ENCODE measurements at regions not wholly inside any gene's neighbourhood (a gene's known extent, or its start where the extent isn't known, plus 50 kb on each side); places are given as distances from the start of the nearest gene placed in this dataset.

DNA sequence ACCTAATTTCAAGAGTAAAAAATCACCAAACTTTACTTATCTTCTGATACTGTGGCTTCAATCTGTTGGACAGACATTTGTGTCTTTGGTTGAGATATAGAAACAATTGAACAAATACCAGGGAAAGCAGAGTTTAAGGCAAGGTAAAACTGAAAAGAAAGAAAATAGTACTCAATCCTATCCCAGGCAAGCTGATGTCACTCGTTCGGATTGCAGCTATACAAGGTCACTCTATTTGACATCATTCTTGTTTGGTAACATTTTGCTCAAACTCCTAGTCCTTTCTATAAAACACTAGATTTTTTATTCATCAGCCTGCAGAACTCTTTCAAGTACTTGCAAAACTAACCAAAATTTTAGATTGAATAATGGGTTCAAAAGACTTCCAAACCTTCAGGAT is 91.9 kb upstream of the ANKRD55 start:
- Mint-ChIP-seq H3K4me3 (no peak overlapping the region), H3K4me1 (peaks cover 37 to 45% (median 37%) of the 10 kb centered on the region in 3 donors), H3K36me3 (no peaks in the 10 kb centered on the region), H3K27ac (no peak overlapping the region), H3K27me3 (peaks cover 0 to 4% of the 10 kb centered on the region in 2 donors), H3K9me3 (no peaks in the 10 kb centered on the region)
- H3K4me1 ChIP-seq (ENCODE audit: insufficient read depth, low read length), result peaks cover 44% of the 10 kb centered on the region
- no peak for DNase-seq
- H3K36me3 ChIP-seq (ENCODE audit: insufficient read depth, low read length), result no peaks in the 10 kb centered on the region
- POLR2A ChIA-PET, result no interaction called here
- no peak overlapping the region for H3K27ac ChIP-seq (ENCODE audit: low read depth, low read length)
- no peaks in the 10 kb centered on the region for H3K9me3 ChIP-seq (ENCODE audit: low read length)
- CTCF ChIA-PET, result interaction anchor here (1.2 kb wide), 1 partner anchor 12 kb away, joined by 3 read pairs; no protein-coding TSS in a partner anchor
- H3K4me3 ChIP-seq (ENCODE audit: low read length), result no peak overlapping the region
- no peaks in the 10 kb centered on the region for H3K27me3 ChIP-seq (ENCODE audit: insufficient read depth, low read length, poor library complexity, severe bottlenecking)

DNA sequence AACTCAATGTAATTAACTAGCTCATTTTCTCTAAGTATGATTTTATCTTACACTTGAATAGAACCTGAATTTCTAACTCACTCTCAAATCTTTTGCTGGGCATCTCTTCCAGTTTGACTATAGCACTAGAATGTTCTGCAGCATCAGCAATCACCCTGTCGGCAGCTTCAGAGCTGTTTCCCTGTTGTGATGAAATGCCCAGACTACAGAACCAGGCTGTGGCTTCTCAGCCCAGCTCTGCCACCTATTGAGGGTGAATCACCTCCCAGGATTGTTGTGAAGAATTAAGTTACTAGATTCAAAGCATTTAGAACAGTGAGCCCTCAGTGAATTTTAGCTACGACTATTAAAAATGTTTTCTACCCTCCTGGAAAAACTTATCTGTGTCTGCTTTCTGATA is 90.4 kb upstream of the ANKRD55 start:
- H3K36me3 Mint-ChIP-seq, result no peaks in the 10 kb centered on the region
- no peaks in the 10 kb centered on the region for H3K27me3 ChIP-seq (ENCODE audit: insufficient read depth, low read length, poor library complexity, severe bottlenecking)
- H3K4me1 ChIP-seq (ENCODE audit: insufficient read depth, low read length), result peaks cover 29% of the 10 kb centered on the region
- H3K9me3 ChIP-seq (ENCODE audit: low read length), result no peaks in the 10 kb centered on the region
- no peak for DNase-seq
- ChIA-PET CTCF (no interaction called here), POLR2A (no interaction called here)
- no peaks in the 10 kb centered on the region for H3K9me3 Mint-ChIP-seq
- H3K4me1 Mint-ChIP-seq, result peaks cover 22 to 29% (median 22%) of the 10 kb centered on the region in 3 donors
- no peak overlapping the region for H3K4me3 ChIP-seq (ENCODE audit: low read length)
- H3K27me3 Mint-ChIP-seq, result peaks cover 0 to 4% of the 10 kb centered on the region in 2 donors
- no peaks in the 10 kb centered on the region for H3K36me3 ChIP-seq (ENCODE audit: insufficient read depth, low read length)
- peak overlapping the region in 2 of 8 donors; percentile 70 to 74 for H3K27ac Mint-ChIP-seq
- H3K4me3 Mint-ChIP-seq, result no peak overlapping the region
- no peak overlapping the region for H3K27ac ChIP-seq (ENCODE audit: low read depth, low read length)

DNA sequence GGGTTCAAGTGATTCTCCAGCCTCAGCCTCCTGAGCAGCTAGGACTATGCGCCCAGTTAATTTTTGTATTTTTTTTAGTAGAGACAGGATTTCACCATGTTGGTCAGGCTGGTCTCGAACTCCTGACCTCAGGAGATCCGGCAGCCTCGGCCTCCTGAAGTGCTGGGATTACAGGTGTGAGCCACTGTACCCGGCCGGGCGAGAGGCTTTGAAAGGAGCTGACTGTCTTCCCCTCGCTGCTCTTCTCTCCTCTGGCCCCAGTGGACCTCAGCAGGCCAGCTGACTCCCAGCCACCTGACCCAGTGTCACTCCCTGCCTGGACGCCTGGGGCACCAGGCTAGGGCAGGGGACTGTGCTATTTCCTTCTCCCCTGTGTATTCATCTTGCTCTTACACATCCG is 89.5 kb upstream of the ANKRD55 start:
- Mint-ChIP-seq H3K4me1 (peaks cover 12 to 20% (median 13%) of the 10 kb centered on the region in 3 donors), H3K9me3 (no peaks in the 10 kb centered on the region), H3K27me3 (peaks cover 0 to 4% of the 10 kb centered on the region in 2 donors), H3K36me3 (no peaks in the 10 kb centered on the region), H3K4me3 (no peak overlapping the region), H3K27ac (no peak overlapping the region)
- Histone ChIP-seq H3K27me3 (ENCODE audit: insufficient read depth, low read length, poor library complexity, severe bottlenecking) (no peaks in the 10 kb centered on the region), H3K9me3 (ENCODE audit: low read length) (no peaks in the 10 kb centered on the region), H3K4me1 (ENCODE audit: insufficient read depth, low read length) (peaks cover 20% of the 10 kb centered on the region), H3K4me3 (ENCODE audit: low read length) (no peak overlapping the region), H3K27ac (ENCODE audit: low read depth, low read length) (no peak overlapping the region), H3K36me3 (ENCODE audit: insufficient read depth, low read length) (no peaks in the 10 kb centered on the region)
- ChIA-PET CTCF (no interaction called here), POLR2A (no interaction called here)
- DNase-seq, result no peak

DNA sequence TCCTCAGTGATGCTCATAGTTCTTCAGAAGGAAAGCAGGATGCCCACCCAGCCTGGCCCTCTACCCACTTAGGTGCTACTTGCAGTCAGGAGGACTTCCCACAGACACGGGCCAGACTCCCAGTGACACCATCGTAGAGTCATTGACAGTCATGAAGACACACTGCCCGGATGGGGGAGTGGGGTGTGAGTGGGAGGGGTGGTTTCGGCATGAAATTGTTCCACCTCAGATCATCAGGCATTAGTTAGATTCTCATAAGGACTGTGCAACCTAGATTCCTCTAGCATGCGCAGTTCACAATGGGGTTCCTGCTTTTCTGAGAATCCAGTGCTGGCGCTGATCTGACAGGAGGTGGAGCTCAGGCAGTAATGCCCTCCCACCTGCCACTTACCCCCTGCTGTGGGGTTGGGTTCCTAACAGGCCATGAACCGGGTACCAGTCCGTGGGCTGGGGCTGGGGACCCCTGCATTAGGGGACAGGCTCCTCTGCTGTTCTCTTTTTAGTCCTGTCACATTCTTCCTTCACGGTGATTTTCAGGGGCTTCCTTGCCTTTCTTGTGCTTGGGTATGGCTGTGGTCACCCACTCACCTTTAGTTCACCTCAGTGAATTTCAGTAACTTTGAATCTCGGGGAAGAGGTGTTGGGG is 88.2 kb upstream of the ANKRD55 start:
- no peaks in the 10 kb centered on the region for H3K9me3 Mint-ChIP-seq
- peaks cover 12% of the 10 kb centered on the region for H3K4me1 ChIP-seq (ENCODE audit: insufficient read depth, low read length)
- no peak overlapping the region for H3K4me3 Mint-ChIP-seq
- no peak overlapping the region for H3K27ac ChIP-seq (ENCODE audit: low read depth, low read length)
- H3K27me3 ChIP-seq (ENCODE audit: insufficient read depth, low read length, poor library complexity, severe bottlenecking), result no peaks in the 10 kb centered on the region
- H3K4me1 Mint-ChIP-seq, result peaks cover 5 to 16% (median 7%) of the 10 kb centered on the region in 3 donors
- H3K4me3 ChIP-seq (ENCODE audit: low read length), result no peak overlapping the region
- CTCF ChIA-PET, result no interaction called here
- DNase-seq, result no peak
- H3K9me3 ChIP-seq (ENCODE audit: low read length), result no peaks in the 10 kb centered on the region
- no peaks in the 10 kb centered on the region for H3K36me3 Mint-ChIP-seq
- H3K36me3 ChIP-seq (ENCODE audit: insufficient read depth, low read length), result no peaks in the 10 kb centered on the region
- peak overlapping the region in 1 of 8 donors; percentile 61 for H3K27ac Mint-ChIP-seq
- POLR2A ChIA-PET, result no interaction called here
- peaks cover 0 to 4% of the 10 kb centered on the region in 2 donors for H3K27me3 Mint-ChIP-seq

GRCh38 chr5:56320686-56321085 is 87.6 kb upstream of the ANKRD55 start:
- H3K4me1 Mint-ChIP-seq, result peaks cover 2 to 10% (median 4%) of the 10 kb centered on the region in 3 donors
- Histone ChIP-seq H3K9me3 (ENCODE audit: low read length) (no peaks in the 10 kb centered on the region), H3K27me3 (ENCODE audit: insufficient read depth, low read length, poor library complexity, severe bottlenecking) (no peaks in the 10 kb centered on the region), H3K27ac (ENCODE audit: low read depth, low read length) (no peak overlapping the region), H3K36me3 (ENCODE audit: insufficient read depth, low read length) (no peaks in the 10 kb centered on the region), H3K4me3 (ENCODE audit: low read length) (no peak overlapping the region), H3K4me1 (ENCODE audit: insufficient read depth, low read length) (peaks cover 11% of the 10 kb centered on the region)
- DNase-seq, result no peak
- peaks cover 0 to 3% of the 10 kb centered on the region in 2 donors for H3K27me3 Mint-ChIP-seq
- ChIA-PET CTCF (no interaction called here), POLR2A (no interaction called here)
- no peaks in the 10 kb centered on the region for H3K36me3 Mint-ChIP-seq
- H3K27ac Mint-ChIP-seq, result no peak overlapping the region
- no peaks in the 10 kb centered on the region for H3K9me3 Mint-ChIP-seq
- no peak overlapping the region for H3K4me3 Mint-ChIP-seq

DNA sequence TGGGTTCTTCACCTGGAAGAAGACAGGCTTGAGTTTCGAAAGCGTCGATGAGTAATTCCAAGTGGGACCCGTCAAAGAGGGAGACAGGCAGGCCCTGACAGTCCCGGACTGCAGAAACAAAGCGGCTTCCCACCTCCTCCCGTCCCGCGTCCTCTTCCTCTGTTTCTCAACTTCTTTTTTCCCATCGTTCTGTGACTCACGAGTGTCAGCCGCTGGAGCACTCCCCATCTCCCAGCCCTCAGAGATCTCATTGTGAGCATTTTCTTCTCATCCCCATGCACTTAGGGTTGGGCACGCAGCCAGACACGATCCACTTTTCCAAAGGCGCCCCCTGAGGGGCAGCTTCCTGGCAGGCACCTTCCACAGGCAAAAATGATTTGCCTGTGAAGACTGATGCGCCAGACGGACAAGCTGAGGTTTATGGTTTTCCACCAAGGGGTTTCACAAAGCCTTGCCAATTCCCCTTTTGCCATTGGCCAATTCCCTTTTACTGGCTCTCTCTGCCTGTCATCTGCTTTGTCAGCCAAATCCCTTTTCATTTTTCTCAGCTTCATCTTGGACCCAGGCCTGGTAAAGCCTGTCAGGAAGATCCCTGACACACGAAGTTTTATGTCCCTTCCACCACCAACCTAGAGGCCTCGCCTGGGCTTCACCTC is 86.5 kb upstream of the ANKRD55 start:
- CTCF ChIA-PET, result no interaction called here

DNA sequence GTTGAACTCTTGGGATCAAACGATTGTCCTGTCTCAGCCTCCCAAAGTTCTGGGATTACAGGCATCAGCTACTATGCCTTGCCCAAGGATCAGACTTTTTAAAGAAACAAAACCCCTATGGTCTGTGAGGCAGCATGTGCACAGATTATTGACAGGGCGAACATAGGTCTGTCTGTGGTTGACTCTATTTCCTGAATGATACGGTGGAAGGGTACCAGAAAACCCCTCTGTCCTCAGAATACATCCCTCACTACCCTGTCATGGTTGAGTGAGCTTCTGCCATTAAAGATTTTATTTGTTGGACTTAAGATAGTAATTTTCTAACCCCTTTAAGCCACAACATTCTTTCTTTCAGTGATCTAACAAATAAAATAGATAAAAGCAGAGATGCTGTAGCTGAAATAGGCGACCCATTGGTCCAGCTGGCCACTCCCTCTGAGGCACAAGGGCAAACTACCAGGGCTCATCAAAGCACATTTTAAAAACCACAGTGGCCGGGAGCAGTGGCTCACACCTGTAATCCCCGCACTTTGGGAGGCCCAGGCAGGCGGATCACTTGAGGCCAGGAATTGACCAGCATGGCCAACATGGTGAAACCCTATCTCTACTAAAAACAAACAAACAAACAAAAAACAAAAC is 84.9 kb upstream of the ANKRD55 start:
- Mint-ChIP-seq H3K4me3 (no peak overlapping the region), H3K9me3 (no peaks in the 10 kb centered on the region), H3K27me3 (no peaks in the 10 kb centered on the region), H3K36me3 (no peaks in the 10 kb centered on the region), H3K4me1 (peaks cover 2 to 7% (median 4%) of the 10 kb centered on the region in 3 donors), H3K27ac (no peak overlapping the region)
- Histone ChIP-seq H3K4me1 (ENCODE audit: insufficient read depth, low read length) (peaks cover 10% of the 10 kb centered on the region), H3K9me3 (ENCODE audit: low read length) (no peaks in the 10 kb centered on the region), H3K4me3 (ENCODE audit: low read length) (no peak overlapping the region), H3K27me3 (ENCODE audit: insufficient read depth, low read length, poor library complexity, severe bottlenecking) (no peaks in the 10 kb centered on the region), H3K27ac (ENCODE audit: low read depth, low read length) (no peak overlapping the region), H3K36me3 (ENCODE audit: insufficient read depth, low read length) (no peaks in the 10 kb centered on the region)
- ChIA-PET CTCF (no interaction called here), POLR2A (no interaction called here)
- DNase-seq, result no peak

More for the DNA sequence above, 86.5 kb upstream of the ANKRD55 start:
- Histone ChIP-seq H3K36me3 (ENCODE audit: insufficient read depth, low read length) (no peaks in the 10 kb centered on the region), H3K4me3 (ENCODE audit: low read length) (no peak overlapping the region), H3K27me3 (ENCODE audit: insufficient read depth, low read length, poor library complexity, severe bottlenecking) (no peaks in the 10 kb centered on the region), H3K9me3 (ENCODE audit: low read length) (no peaks in the 10 kb centered on the region), H3K4me1 (ENCODE audit: insufficient read depth, low read length) (peaks cover 10% of the 10 kb centered on the region), H3K27ac (ENCODE audit: low read depth, low read length) (no peak overlapping the region)
- Mint-ChIP-seq H3K9me3 (no peaks in the 10 kb centered on the region), H3K36me3 (no peaks in the 10 kb centered on the region), H3K4me1 (peaks cover 2 to 7% (median 4%) of the 10 kb centered on the region in 3 donors), H3K4me3 (peak overlapping the region in 1 of 7 donors; percentile 8), H3K27me3 (no peaks in the 10 kb centered on the region), H3K27ac (peak overlapping the region in 1 of 8 donors; percentile 59)
- POLR2A ChIA-PET, result no interaction called here
- DNase-seq, result no peak

GRCh38 chr5:56316299-56316994 is 83.3 kb upstream of the ANKRD55 start:
- H3K36me3 ChIP-seq (ENCODE audit: insufficient read depth, low read length), result no peaks in the 10 kb centered on the region
- peak overlapping the region in 2 of 8 donors; percentile 35 to 48 for H3K27ac Mint-ChIP-seq
- no peak for DNase-seq
- H3K9me3 ChIP-seq (ENCODE audit: low read length), result no peaks in the 10 kb centered on the region
- ChIA-PET POLR2A (no interaction called here), CTCF (no interaction called here)
- H3K4me3 ChIP-seq (ENCODE audit: low read length), result no peak overlapping the region
- peaks cover 10% of the 10 kb centered on the region for H3K4me1 ChIP-seq (ENCODE audit: insufficient read depth, low read length)
- H3K36me3 Mint-ChIP-seq, result no peaks in the 10 kb centered on the region
- H3K27me3 ChIP-seq (ENCODE audit: insufficient read depth, low read length, poor library complexity, severe bottlenecking), result no peaks in the 10 kb centered on the region
- H3K27ac ChIP-seq (ENCODE audit: low read depth, low read length), result no peak overlapping the region
- H3K4me1 Mint-ChIP-seq, result peaks cover 0 to 7% (median 4%) of the 10 kb centered on the region in 3 donors
- H3K9me3 Mint-ChIP-seq, result no peaks in the 10 kb centered on the region
- no peak overlapping the region for H3K4me3 Mint-ChIP-seq
- H3K27me3 Mint-ChIP-seq, result no peaks in the 10 kb centered on the region
